Endothelial cell of umbilical vein (primary cell): ENCODE measurements at regions not wholly inside any gene's neighbourhood (a gene's known extent, or its start where the extent isn't known, plus 50 kb on each side); places are given as distances from the start of the nearest gene placed in this dataset.

Experiments used
- BruUV-seq: library from RNA; stranded (reverse); fragments of 400-500 nt; replicated peaks from 2 replicates; lab custom pipeline; 2021; lab: Mats Ljungman, UMichigan
- CTCF ChIA-PET: fragments of 300-600, 350-600 bp; sonication (Branson Sonifier 250); formaldehyde crosslinking; loops from one replicate; lab custom pipeline; 2021; ENCODE audit warnings: antibody characterized with exemption, inconsistent platforms; lab: Charles Lee
- POLR2A ChIA-PET: fragments of 300-600, 350-600 bp; sonication (Branson Sonifier 250); formaldehyde crosslinking; loops from one replicate; lab custom pipeline; 2021; ENCODE audit warnings: antibody characterized with exemption, inconsistent platforms; lab: Charles Lee
- DNase-seq: peaks from one replicate; pipeline ENCODE4 v3.0.0-alpha.2; 2011; ENCODE audit warnings: low read depth, low spot score
- FAIRE-seq: peaks from 2 replicates; lab custom pipeline; 2011; peaks lifted over from hg19 to GRCh38; lab: Jason Lieb, UNC
- H2AFZ ChIP-seq: 2 replicates; pipeline ENCODE4 v1.6.0; 2012; ENCODE audit warnings: low read depth, low read length, control low read depth, inconsistent platforms
- H3K27ac ChIP-seq: 2 replicates; pipeline ENCODE4 v1.5.1; 2011; ENCODE audit warnings: low read depth, mild to moderate bottlenecking, control low read depth, low read length, moderate library complexity; ENCODE audit not compliant: insufficient read depth
- H3K27me3 ChIP-seq, 2 experiments: 2 replicates each; pipeline versions ENCODE4 v1.6.0 to v1.6.1; 2011; ENCODE audit warnings: low read length in 2 of 2, mixed read lengths in 1 of 2; ENCODE audit not compliant: control insufficient read depth in 2 of 2, insufficient read depth in 2 of 2
- H3K36me3 ChIP-seq, 2 experiments: 2 replicates in 1 of 2; 3 replicates in 1 of 2; pipeline ENCODE4 v1.5.1; 2011; ENCODE audit warnings: low read length in 2 of 2, mild to moderate bottlenecking in 1 of 2, moderate library complexity in 1 of 2; ENCODE audit not compliant: control insufficient read depth in 2 of 2, insufficient read depth in 2 of 2; ENCODE audit errors: extremely low read depth in 1 of 2
- H3K4me1 ChIP-seq: 3 replicates; pipeline ENCODE4 v1.5.1; 2011; ENCODE audit warnings: mild to moderate bottlenecking, low read length; ENCODE audit not compliant: control insufficient read depth, insufficient read depth; ENCODE audit errors: extremely low read depth
- H3K4me2 ChIP-seq: 2 replicates; pipeline ENCODE4 v1.6.1; 2011; ENCODE audit warnings: low read length, control low read depth, mixed read lengths; ENCODE audit not compliant: insufficient read depth
- H3K4me3 ChIP-seq, 3 experiments: fragments of 200-600 bp in 1 of 3; sonication (generic), shearing (Covaris generic) in 1 of 3; replicated peaks in 1 of 3; 2 replicates each; pipeline ENCODE4 v1.5.1; 2011 to 2016; ENCODE audit warnings: control low read depth in 3 of 3, low read length in 3 of 3, mild to moderate bottlenecking in 2 of 3, inconsistent platforms in 1 of 3, low read depth in 1 of 3, moderate library complexity in 1 of 3; ENCODE audit not compliant: insufficient read depth in 1 of 3
- H3K79me2 ChIP-seq: 2 replicates; pipeline ENCODE4 v1.6.0; 2012; ENCODE audit warnings: low read length, inconsistent platforms; ENCODE audit not compliant: control insufficient read depth, insufficient read depth
- H3K9ac ChIP-seq: replicated peaks from 2 replicates; pipeline ENCODE3; 2011; ENCODE audit warnings: low read length, control low read depth; ENCODE audit not compliant: insufficient read depth; ENCODE audit errors: extremely low read depth
- H3K9me1 ChIP-seq: replicated peaks from 3 replicates; pipeline ENCODE4 v1.6.0; 2011; ENCODE audit warnings: mild to moderate bottlenecking, low read length; ENCODE audit not compliant: control insufficient read depth, insufficient read depth; ENCODE audit errors: extremely low read depth
- H3K9me3 ChIP-seq: replicated peaks from 2 replicates; pipeline ENCODE4 v1.5.1; 2012; ENCODE audit warnings: low read length, inconsistent platforms; ENCODE audit not compliant: control insufficient read depth, insufficient read depth
- H4K20me1 ChIP-seq: replicated peaks from 2 replicates; pipeline ENCODE3; 2011; ENCODE audit warnings: mild to moderate bottlenecking, low read length; ENCODE audit not compliant: control insufficient read depth, insufficient read depth; ENCODE audit errors: extremely low read depth
- EZH2 ChIP-seq: IDR thresholded peaks from 2 replicates; pipeline ENCODE4 v1.6.1; 2012; ENCODE audit warnings: borderline replicate concordance, low read depth, mild to moderate bottlenecking, moderate library complexity, low read length, inconsistent platforms; ENCODE audit not compliant: severe bottlenecking
- FOS ChIP-seq: IDR thresholded peaks from 2 replicates; pipeline ENCODE4 v1.6.1; 2011; ENCODE audit warnings: mild to moderate bottlenecking, low read length, moderate library complexity, borderline replicate concordance; ENCODE audit not compliant: insufficient read depth
- GATA2 ChIP-seq: IDR thresholded peaks from 2 replicates; pipeline ENCODE4 v1.7.0; 2011; ENCODE audit warnings: low read depth, mild to moderate bottlenecking, moderate library complexity, mixed read lengths, low read length; ENCODE audit not compliant: insufficient read length, insufficient read depth
- JUN ChIP-seq: IDR thresholded peaks from 2 replicates; pipeline ENCODE4 v1.6.1; 2011; ENCODE audit warnings: borderline replicate concordance, low read depth; ENCODE audit not compliant: insufficient read length, insufficient read depth
- MYC ChIP-seq: IDR thresholded peaks from one replicate; pipeline ENCODE4 v1.6.1; 2011; ENCODE audit warnings: mild to moderate bottlenecking, low read depth, low read length
- POLR2A ChIP-seq: IDR thresholded peaks from 2 replicates; pipeline ENCODE4 v1.6.1; 2012; ENCODE audit warnings: low read depth, mild to moderate bottlenecking, control low read depth, low read length
- POLR2AphosphoS5 ChIP-seq: IDR thresholded peaks from 2 replicates; pipeline ENCODE4 v1.6.1; 2012; ENCODE audit warnings: low read depth, mild to moderate bottlenecking, control low read depth, low read length, moderate library complexity; ENCODE audit not compliant: insufficient read depth
- dilution Hi-C: fragments of 300-500 bp; cut with MboI; formaldehyde crosslinking; loops from one replicate; pipeline ENCODE4 v1.15.0; 2019; ENCODE audit warnings: low sequenced_read_pairs; ENCODE audit not compliant: extremely low pct_ligation_motif_present
- intact Hi-C: fragments of 100-400 bp; cut with micrococcal nuclease; formaldehyde crosslinking; loops from one replicate; pipeline ENCODE4 v1.10.0; 2022
- TF ChIP-seq, protein P1 (sequence below), 2 donors: IDR thresholded peaks; 1 replicate in 1 of 2; 2 replicates in 1 of 2; pipeline ENCODE4 v1.5.1; 2011; ENCODE audit warnings: low read length in 2 of 2, mild to moderate bottlenecking in 2 of 2, moderate library complexity in 2 of 2, control low read depth in 1 of 2, inconsistent platforms in 1 of 2, low read depth in 1 of 2; ENCODE audit not compliant: insufficient read depth in 1 of 2; ENCODE audit errors: extremely low read depth in 1 of 2
- TF ChIP-seq, protein P2 (sequence below): IDR thresholded peaks from 2 replicates; pipeline ENCODE4 v1.6.1; 2011; ENCODE audit not compliant: insufficient read depth, insufficient read length

DNA sequence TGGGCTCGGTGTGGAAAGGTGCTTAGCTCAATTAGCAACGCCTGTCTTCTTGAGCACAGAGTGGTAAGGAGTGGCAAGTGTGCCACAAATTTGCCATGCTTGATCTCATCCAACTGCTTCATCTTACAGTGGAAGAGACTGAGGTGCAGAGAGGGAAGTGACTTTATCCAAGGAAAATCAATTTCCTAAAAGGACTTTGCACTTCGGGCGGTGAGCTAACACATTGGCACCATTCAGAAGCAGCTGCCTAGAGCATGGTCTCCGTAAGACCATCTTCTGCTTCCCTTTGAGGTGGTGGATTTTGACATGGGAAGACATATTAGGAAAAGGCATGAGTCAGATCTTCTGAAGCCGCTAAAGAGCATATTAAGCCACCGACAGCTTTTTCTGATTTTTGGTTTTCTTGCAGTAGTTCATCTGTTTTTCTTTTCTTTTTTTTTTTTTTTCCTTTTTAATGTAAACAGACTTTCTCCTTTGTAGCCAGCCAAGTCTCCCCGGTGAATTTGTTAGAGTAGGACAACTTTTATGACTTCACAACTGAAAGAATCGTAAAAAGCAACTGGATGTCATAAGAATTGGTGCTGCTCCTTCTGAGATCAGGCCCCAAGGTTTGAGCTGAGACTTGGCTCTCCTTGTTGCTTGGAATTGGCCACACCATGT is 273.2 kb downstream of the CDC5L start:
- ChIA-PET CTCF (interaction anchor here (1.1 to 3.7 kb wide), 3 partner anchors 185 to 1262 kb away, joined by 7 to 15 read pairs (median 8); no protein-coding TSS in a partner anchor), POLR2A (no interaction called here)
- Histone ChIP-seq H3K9me1 (no peaks in the 10 kb centered on the region), H3K4me1 (no peaks in the 10 kb centered on the region), H3K4me2 (no peak overlapping the region), H3K36me3 (no peaks in the 10 kb centered on the region), H2AFZ (no peak overlapping the region), H4K20me1 (no peaks in the 10 kb centered on the region), H3K27me3 (peaks cover 2 to 12% of the 10 kb centered on the region in 2 experiments), H3K79me2 (no peaks in the 10 kb centered on the region), H3K9ac (no peak overlapping the region), H3K9me3 (no peaks in the 10 kb centered on the region), H3K27ac (no peak overlapping the region), H3K4me3 (no peak overlapping the region)
- FAIRE-seq (no peak), DNase-seq (no peak)
- intact Hi-C loops, result no loop called here
- TF ChIP-seq POLR2AphosphoS5 (no peak), EZH2 (no peak), POLR2A (no peak), JUN (no peak), FOS (no peak), GATA2 (no peak), MYC (no peak)
- TF ChIP-seq, protein P1, sequence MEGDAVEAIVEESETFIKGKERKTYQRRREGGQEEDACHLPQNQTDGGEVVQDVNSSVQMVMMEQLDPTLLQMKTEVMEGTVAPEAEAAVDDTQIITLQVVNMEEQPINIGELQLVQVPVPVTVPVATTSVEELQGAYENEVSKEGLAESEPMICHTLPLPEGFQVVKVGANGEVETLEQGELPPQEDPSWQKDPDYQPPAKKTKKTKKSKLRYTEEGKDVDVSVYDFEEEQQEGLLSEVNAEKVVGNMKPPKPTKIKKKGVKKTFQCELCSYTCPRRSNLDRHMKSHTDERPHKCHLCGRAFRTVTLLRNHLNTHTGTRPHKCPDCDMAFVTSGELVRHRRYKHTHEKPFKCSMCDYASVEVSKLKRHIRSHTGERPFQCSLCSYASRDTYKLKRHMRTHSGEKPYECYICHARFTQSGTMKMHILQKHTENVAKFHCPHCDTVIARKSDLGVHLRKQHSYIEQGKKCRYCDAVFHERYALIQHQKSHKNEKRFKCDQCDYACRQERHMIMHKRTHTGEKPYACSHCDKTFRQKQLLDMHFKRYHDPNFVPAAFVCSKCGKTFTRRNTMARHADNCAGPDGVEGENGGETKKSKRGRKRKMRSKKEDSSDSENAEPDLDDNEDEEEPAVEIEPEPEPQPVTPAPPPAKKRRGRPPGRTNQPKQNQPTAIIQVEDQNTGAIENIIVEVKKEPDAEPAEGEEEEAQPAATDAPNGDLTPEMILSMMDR (IDR thresholded peaks at IDR 0.05; ENCODE audit: extremely low read depth in 1 of 2, insufficient read depth in 1 of 2, low read depth in 1 of 2, low read length in 2 of 2), result no peak
- TF ChIP-seq, protein P2, sequence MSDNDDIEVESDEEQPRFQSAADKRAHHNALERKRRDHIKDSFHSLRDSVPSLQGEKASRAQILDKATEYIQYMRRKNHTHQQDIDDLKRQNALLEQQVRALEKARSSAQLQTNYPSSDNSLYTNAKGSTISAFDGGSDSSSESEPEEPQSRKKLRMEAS, result no peak
- BruUV-seq, result no TSS peak
- dilution Hi-C loops, result no loop called here
